Right lobe of liver (tissue), 4 donors: ENCODE measurements at regions not wholly inside any gene's neighbourhood (a gene's known extent, or its start where the extent isn't known, plus 50 kb on each side); places are given as distances from the start of the nearest gene placed in this dataset.

ENCODE experiments used
- CTCF ChIP-seq, 4 donors: fragments of 200-600 bp in 3 of 4; fragments of 450-650 bp in 1 of 4; IDR thresholded peaks; one replicate each; pipeline versions ENCODE4 v1.5.1 to v1.8.0; 2016 to 2022; ENCODE audit warnings: antibody characterized with exemption in 4 of 4, mild to moderate bottlenecking in 2 of 4
- POLR2A ChIP-seq: fragments of 450-650 bp; IDR thresholded peaks from one replicate; pipeline ENCODE4 v1.6.1; 2017; ENCODE audit warnings: antibody characterized with exemption, mild to moderate bottlenecking
- donor health status: DM: no; HTN: no; CAD: no.
- donor health status: DM: no; HTN: no; CAD: no.
- donor health status: DM: no; HTN: yes; CAD: no.

- TF ChIP-seq CTCF (IDR thresholded peaks at IDR 0.05) (no peak), POLR2A (no peak)
These were observed 172.4 kb upstream of the IGF1 start for GRCh38 chr12:102652645-102653313.
